HL-60 (cell line): ENCODE measurements at regions not wholly inside any gene's neighbourhood (a gene's known extent, or its start where the extent isn't known, plus 50 kb on each side); places are given as distances from the start of the nearest gene placed in this dataset.

Experiments
- CTCF ChIP-seq: IDR thresholded peaks from one replicate; pipeline ENCODE4 v1.5.1; 2011; ENCODE audit warnings: low read length, control low read depth, inconsistent platforms; ENCODE audit not compliant: insufficient read depth
- POLR2AphosphoS5 ChIP-seq: IDR thresholded peaks from 2 replicates; pipeline ENCODE4 v1.6.1; 2012; ENCODE audit warnings: low read depth
- REST ChIP-seq: IDR thresholded peaks from 2 replicates; pipeline ENCODE4 v1.6.1; 2012; ENCODE audit warnings: low read depth; ENCODE audit not compliant: insufficient replicate concordance
- SPI1 ChIP-seq: IDR thresholded peaks from 2 replicates; pipeline ENCODE4 v1.6.1; 2012; ENCODE audit warnings: low read depth, mild to moderate bottlenecking, borderline replicate concordance

GRCh38 chr4:92198711-92199110 lies 105.1 kb upstream of the GRID2 start:
- TF ChIP-seq CTCF (no peak), REST (no peak), POLR2AphosphoS5 (no peak), SPI1 (no peak)
